Stomach smooth muscle (tissue), 2 donors: ENCODE measurements at regions not wholly inside any gene's neighbourhood (a gene's known extent, or its start where the extent isn't known, plus 50 kb on each side); places are given as distances from the start of the nearest gene placed in this dataset.

ENCODE experiments used
- H3K27ac ChIP-seq: one replicate; pipeline ENCODE4 v1.7.0; 2013; ENCODE audit warnings: mild to moderate bottlenecking, low read length, inconsistent platforms
- H3K27me3 ChIP-seq, 2 donors: one replicate each; pipeline ENCODE4 v1.7.0; 2013; ENCODE audit warnings: low read length in 2 of 2; ENCODE audit not compliant: insufficient read depth in 2 of 2, control insufficient read depth in 1 of 2
- H3K36me3 ChIP-seq, 2 donors: one replicate each; pipeline ENCODE4 v1.7.0; 2013; ENCODE audit warnings: low read length in 2 of 2; ENCODE audit not compliant: control insufficient read depth in 2 of 2, insufficient read depth in 2 of 2
- H3K4me1 ChIP-seq: one replicate; pipeline ENCODE4 v1.7.0; 2013; ENCODE audit warnings: low read length; ENCODE audit not compliant: control insufficient read depth, insufficient read depth
- H3K4me3 ChIP-seq, 2 donors: one replicate each; pipeline ENCODE4 v1.7.0; 2013; ENCODE audit warnings: low read length in 2 of 2
- H3K9ac ChIP-seq, 2 donors: one replicate each; pipeline ENCODE4 v1.7.0; 2013; ENCODE audit warnings: low read length in 2 of 2, mild to moderate bottlenecking in 1 of 2
- H3K9me3 ChIP-seq, 2 donors: one replicate each; pipeline ENCODE4 v1.7.0; 2013; ENCODE audit warnings: low read length in 2 of 2; ENCODE audit not compliant: control insufficient read depth in 2 of 2
- donor health status: healthy.
- donor health status: Pancreatic carcinoma.

DNA sequence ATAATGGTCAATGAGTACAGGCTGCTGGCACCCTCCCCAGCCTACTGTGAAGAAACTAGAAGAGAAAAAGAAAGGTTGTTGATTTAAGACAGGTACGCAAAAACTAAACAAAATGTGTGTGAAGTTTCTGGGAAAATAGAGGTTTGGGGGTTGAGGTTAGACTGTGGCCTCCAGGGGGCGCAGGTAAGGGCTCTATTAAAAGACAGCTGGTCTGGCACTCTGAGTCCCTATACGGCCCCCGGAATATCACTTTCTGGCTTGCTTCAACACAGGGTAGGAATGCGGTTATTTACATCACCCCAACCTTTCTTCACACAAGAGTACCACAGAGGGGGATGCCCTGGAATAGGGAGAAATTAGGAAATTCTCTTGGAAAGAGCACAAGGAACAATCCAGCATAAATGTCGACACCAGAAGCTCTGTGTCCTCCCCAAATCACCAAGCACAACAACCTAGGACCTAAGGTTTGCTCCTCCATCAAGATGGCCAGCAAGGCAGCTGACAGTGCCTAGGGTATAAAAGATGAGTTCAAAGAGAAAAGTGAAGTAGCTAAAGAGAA lies 480.8 kb upstream of the KLHL29 start:
- Histone ChIP-seq H3K36me3 (no peaks in the 10 kb centered on the region), H3K27me3 (no peaks in the 10 kb centered on the region), H3K27ac (no peak overlapping the region), H3K4me3 (no peak overlapping the region), H3K4me1 (no peaks in the 10 kb centered on the region), H3K9me3 (no peaks in the 10 kb centered on the region), H3K9ac (no peak overlapping the region)

DNA sequence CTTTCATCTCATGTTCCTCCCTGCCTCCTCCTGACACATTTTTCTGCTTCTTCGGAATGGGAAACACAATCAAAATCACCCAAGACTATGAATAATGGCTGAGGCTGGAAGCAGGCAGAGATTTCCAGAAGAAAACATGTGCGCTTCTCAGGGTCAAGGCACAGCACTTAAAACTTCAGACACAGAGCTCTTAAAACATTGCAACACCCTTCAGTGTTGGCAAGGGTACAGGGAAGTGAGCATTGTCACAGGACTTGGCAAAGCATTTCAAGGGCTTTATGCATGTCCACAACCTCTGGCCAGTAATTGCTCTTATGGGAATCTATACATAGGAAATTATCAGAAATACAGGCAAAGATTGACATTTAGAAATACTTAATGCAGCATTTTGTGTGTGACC lies 477.6 kb upstream of the KLHL29 start:
- no peak overlapping the region for H3K4me3 ChIP-seq
- H3K27ac ChIP-seq: no peak overlapping the region
- H3K27me3 ChIP-seq: no peaks in the 10 kb centered on the region
- no peaks in the 10 kb centered on the region for H3K36me3 ChIP-seq
- no peaks in the 10 kb centered on the region for H3K4me1 ChIP-seq
- H3K9me3 ChIP-seq: no peaks in the 10 kb centered on the region
- H3K9ac ChIP-seq: no peak overlapping the region

DNA sequence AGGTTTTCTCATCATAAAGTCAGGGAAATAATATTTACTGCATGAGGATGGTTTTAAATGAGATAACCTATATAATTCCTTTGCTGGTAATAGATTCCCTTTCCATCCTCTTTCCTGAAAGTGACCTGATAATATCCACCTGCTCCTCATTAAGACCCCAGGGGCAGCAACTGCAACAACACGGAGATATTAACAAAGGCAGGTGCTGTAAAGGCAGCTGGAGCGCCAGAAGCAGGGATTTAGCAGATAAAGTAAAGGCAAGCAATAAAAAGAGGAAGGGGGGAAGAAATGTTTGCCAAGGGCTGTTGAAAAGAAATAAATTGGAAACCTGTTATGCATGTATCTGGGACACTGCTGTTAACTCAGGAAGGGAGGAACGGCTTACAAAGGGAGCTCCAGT lies 472.6 kb upstream of the KLHL29 start:
- Histone ChIP-seq H3K27me3 (no peaks in the 10 kb centered on the region), H3K4me1 (no peaks in the 10 kb centered on the region), H3K4me3 (no peak overlapping the region), H3K27ac (no peak overlapping the region), H3K9ac (no peak overlapping the region), H3K9me3 (no peaks in the 10 kb centered on the region), H3K36me3 (no peaks in the 10 kb centered on the region)

DNA sequence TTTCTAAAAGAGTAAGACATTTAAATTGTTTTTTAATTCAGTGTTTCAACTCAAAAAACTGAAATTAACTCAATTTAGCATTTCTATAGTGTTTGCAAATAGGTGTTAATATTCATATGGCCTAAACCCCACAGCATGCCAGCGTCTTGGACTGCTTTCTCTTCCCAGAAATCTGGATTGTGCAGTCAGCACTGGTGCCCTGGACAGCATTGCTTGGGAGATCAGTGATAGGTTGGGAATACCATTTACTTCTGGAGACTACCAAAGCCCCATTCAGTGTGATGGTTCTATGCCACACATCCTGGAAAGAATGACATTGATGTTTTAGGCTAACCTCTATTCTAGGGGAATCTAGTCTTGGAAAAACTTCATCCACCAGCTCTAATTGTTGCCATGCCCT lies 455.0 kb upstream of the KLHL29 start:
- Histone ChIP-seq H3K4me1 (no peaks in the 10 kb centered on the region), H3K36me3 (no peaks in the 10 kb centered on the region), H3K4me3 (no peak overlapping the region), H3K9ac (no peak overlapping the region), H3K9me3 (no peaks in the 10 kb centered on the region), H3K27me3 (no peaks in the 10 kb centered on the region), H3K27ac (no peak overlapping the region)

DNA sequence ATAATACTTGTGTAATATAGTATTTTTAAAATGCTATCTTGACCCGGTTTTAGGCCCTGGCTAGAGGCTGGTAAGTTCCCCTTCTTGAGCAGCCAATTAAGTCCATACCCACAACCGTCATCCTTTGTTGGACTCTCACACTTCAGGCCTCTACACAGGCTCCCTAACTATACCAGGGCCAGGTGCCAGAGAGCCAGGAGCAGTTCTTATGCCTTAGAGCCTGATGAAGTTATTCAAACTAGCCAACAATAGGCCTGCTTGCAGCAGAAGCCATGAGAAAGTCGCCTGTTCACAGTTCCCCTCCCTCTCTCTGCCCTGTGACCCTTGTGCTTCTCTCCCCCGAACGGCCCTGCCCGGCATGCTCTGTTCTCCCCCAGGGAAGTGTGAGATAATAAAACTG lies 454.2 kb upstream of the KLHL29 start:
- Histone ChIP-seq H3K36me3 (no peaks in the 10 kb centered on the region), H3K27me3 (no peaks in the 10 kb centered on the region), H3K9me3 (no peaks in the 10 kb centered on the region), H3K4me1 (no peaks in the 10 kb centered on the region), H3K9ac (no peak overlapping the region), H3K27ac (no peak overlapping the region), H3K4me3 (no peak overlapping the region)

DNA sequence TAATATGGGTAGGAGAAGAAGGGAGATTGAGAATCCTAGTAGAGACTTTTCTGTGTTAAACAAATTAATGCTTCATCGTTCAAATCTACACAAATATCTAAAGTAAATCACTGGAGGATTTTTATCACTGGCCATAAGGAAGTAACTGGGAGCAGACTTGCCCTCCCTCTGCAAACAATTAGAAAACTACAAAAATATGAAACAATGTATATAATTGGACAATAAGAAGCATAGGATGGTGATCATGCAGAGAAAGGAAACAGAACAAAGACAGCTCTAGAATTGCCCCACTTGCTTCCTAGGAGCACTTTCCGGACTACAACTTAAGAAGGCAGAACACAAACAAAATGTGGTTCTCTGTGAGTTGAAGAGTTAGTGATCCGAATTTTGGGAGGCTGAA lies 452.7 kb upstream of the KLHL29 start:
- no peaks in the 10 kb centered on the region for H3K4me1 ChIP-seq
- no peaks in the 10 kb centered on the region for H3K36me3 ChIP-seq
- H3K9me3 ChIP-seq: no peaks in the 10 kb centered on the region
- H3K4me3 ChIP-seq: no peak overlapping the region
- H3K27ac ChIP-seq: no peak overlapping the region
- no peak overlapping the region for H3K9ac ChIP-seq
- no peaks in the 10 kb centered on the region for H3K27me3 ChIP-seq

DNA sequence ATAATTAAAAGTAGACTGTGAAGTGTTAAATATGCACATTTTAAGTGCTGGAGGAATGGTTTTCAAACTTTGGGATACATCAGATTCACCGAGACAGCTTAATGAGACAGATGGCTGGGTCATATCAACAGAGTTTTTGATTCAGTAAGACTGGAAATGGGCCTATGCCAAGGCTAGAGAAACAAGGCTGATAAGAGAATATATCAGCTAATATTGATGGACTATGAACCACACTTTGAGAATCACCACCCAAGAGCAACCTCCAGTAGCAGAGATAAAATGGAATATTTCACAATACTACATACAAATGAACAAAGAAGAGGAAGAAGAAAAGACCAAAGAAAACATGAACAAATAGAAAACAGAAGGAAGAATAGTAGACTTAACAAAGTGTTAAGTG lies 450.2 kb upstream of the KLHL29 start:
- H3K4me3 ChIP-seq: no peak overlapping the region
- H3K4me1 ChIP-seq: no peaks in the 10 kb centered on the region
- no peaks in the 10 kb centered on the region for H3K27me3 ChIP-seq
- H3K27ac ChIP-seq: no peak overlapping the region
- H3K9me3 ChIP-seq: no peaks in the 10 kb centered on the region
- no peaks in the 10 kb centered on the region for H3K36me3 ChIP-seq
- no peak overlapping the region for H3K9ac ChIP-seq

DNA sequence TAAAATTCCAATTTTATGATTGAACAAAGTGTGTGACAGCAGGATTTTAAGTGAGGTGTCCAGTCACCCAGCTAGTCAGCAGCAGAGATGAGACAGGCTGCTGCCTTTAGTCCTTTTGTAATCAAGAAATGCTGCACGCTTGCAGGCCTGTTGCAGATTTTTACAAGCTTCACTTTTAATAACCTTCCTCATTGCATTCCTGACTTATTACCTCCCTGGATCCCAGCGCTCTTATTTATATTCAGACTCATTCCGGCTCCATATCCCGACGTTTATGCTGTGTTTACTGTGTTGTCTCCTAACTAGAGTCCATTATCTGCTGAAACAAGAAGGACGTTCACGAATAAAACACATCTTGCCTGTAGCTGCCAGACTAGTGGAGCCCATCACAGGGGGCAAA lies 442.5 kb upstream of the KLHL29 start:
- H3K4me1 ChIP-seq: no peaks in the 10 kb centered on the region
- no peaks in the 10 kb centered on the region for H3K9me3 ChIP-seq
- H3K27me3 ChIP-seq: no peaks in the 10 kb centered on the region
- H3K27ac ChIP-seq: no peak overlapping the region
- no peak overlapping the region for H3K4me3 ChIP-seq
- no peak overlapping the region for H3K9ac ChIP-seq
- no peaks in the 10 kb centered on the region for H3K36me3 ChIP-seq

DNA sequence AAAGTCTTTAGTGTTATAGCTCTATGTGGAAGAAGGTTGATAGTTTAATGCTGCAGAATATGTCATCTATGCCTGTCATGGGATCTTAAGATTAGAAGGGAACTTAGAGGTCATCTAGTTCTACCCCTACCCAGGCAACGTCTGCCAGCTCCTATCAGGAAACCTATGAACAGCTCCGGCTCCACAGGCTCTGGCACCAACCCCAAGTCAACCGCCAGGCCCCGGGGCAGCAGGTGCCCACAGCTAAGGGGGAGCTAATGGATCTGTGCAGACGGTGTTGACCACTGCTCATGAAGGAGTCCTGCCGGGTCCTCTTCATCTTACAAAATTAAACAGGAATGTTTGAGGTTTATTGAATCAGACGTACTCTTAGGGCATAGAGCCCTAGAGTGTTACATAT lies 440.8 kb upstream of the KLHL29 start:
- Histone ChIP-seq H3K4me1 (no peaks in the 10 kb centered on the region), H3K9me3 (no peaks in the 10 kb centered on the region), H3K27ac (no peak overlapping the region), H3K9ac (no peak overlapping the region), H3K4me3 (no peak overlapping the region), H3K27me3 (no peaks in the 10 kb centered on the region), H3K36me3 (no peaks in the 10 kb centered on the region)

DNA sequence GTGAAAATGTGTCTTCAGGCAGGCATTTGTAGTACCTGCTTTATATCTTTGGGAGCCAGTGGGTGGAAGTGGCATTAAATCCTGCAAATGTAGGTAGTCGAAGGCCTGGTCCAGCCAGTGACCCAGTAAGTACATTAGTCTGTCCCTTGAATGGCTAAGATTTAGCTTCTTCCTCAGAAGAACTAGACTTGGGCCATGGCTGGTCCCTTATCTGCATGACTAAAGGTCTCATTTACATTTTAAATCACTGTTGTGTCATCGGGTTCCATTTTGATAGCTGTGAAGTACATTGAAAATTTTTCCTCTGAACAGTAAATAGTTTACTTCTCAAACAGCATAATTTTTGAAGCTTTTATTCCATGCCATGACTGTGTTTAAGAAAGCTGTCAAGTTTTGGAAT lies 438.4 kb upstream of the KLHL29 start:
- no peak overlapping the region for H3K27ac ChIP-seq
- no peaks in the 10 kb centered on the region for H3K36me3 ChIP-seq
- no peak overlapping the region for H3K9ac ChIP-seq
- H3K4me3 ChIP-seq: no peak overlapping the region
- no peaks in the 10 kb centered on the region for H3K9me3 ChIP-seq
- no peaks in the 10 kb centered on the region for H3K27me3 ChIP-seq
- no peaks in the 10 kb centered on the region for H3K4me1 ChIP-seq

DNA sequence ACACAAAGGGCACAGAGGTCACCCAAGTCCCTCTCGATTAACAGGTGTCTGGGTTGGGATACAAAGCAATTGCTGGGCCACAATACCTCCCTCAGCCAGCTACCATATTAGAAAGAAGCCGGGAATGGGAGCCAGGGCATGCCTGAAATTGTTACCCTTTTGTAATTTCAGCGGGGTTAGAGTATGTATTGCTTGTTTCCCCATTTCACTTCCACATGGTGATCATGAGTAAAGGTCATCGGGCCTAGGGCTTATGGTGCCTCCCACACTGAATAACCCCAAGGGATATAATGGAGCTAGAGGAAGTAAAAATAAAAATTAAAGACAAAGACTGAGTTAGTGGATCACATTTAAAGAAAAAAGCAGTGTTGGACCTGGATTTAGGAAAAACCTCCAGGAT lies 437.2 kb upstream of the KLHL29 start:
- no peaks in the 10 kb centered on the region for H3K4me1 ChIP-seq
- no peaks in the 10 kb centered on the region for H3K27me3 ChIP-seq
- no peaks in the 10 kb centered on the region for H3K9me3 ChIP-seq
- H3K27ac ChIP-seq: no peak overlapping the region
- no peaks in the 10 kb centered on the region for H3K36me3 ChIP-seq
- H3K9ac ChIP-seq: no peak overlapping the region
- no peak overlapping the region for H3K4me3 ChIP-seq
